HCEC 1CT (cell line): ENCODE measurements at regions not wholly inside any gene's neighbourhood (a gene's known extent, or its start where the extent isn't known, plus 50 kb on each side); places are given as distances from the start of the nearest gene placed in this dataset.
A peak's percentile ranks its signal among the peaks of the same experiment; 100 is the strongest.
"Not testable (repeated sequence)": the region's sequence is repeated elsewhere in the genome, so short reads cannot be mapped to it uniquely, and the experiment has no call there.

Experiments used
- DNase-seq: peaks from one replicate; pipeline ENCODE4 v3.0.0-alpha.2; 2017

- DNase-seq = no peak
Observed at GRCh38 chr9:18037981-18038380, 436.0 kb upstream of the ADAMTSL1 start.

- DNase-seq = no peak
Observed at GRCh38 chr9:18040327-18040726, 433.6 kb upstream of the ADAMTSL1 start.

- no peak for DNase-seq
Observed at GRCh38 chr9:18043978-18044377, 430.0 kb upstream of the ADAMTSL1 start.

GRCh38 chr9:18045326-18045725 is 428.6 kb upstream of the ADAMTSL1 start:
- no peak for DNase-seq

GRCh38 chr9:18046068-18046467 is 427.9 kb upstream of the ADAMTSL1 start:
- DNase-seq = no peak

GRCh38 chr9:18051638-18052037 is 422.3 kb upstream of the ADAMTSL1 start:
- DNase-seq = no peak

GRCh38 chr9:18052060-18052459 is 421.9 kb upstream of the ADAMTSL1 start:
- no peak for DNase-seq

- DNase-seq = no peak
Observed at GRCh38 chr9:18056269-18056992, 417.5 kb upstream of the ADAMTSL1 start.

GRCh38 chr9:18056993-18057369 is 417.0 kb upstream of the ADAMTSL1 start:
- DNase-seq = no peak

GRCh38 chr9:18058564-18059442 is 415.1 kb upstream of the ADAMTSL1 start:
- DNase-seq = no peak

GRCh38 chr9:18059447-18059846 is 414.5 kb upstream of the ADAMTSL1 start:
- no peak for DNase-seq

GRCh38 chr9:18060269-18060934 is 413.6 kb upstream of the ADAMTSL1 start:
- DNase-seq = no peak

GRCh38 chr9:18061332-18061731 is 412.6 kb upstream of the ADAMTSL1 start:
- DNase-seq = no peak

- DNase-seq = peak; percentile 72
Observed at GRCh38 chr9:18061856-18062255, 412.1 kb upstream of the ADAMTSL1 start.

- DNase-seq = no peak
Observed at GRCh38 chr9:18063856-18064390, 410.0 kb upstream of the ADAMTSL1 start.

- not testable (repeated sequence) for DNase-seq
Observed at GRCh38 chr9:18066608-18067007, 407.3 kb upstream of the ADAMTSL1 start.

GRCh38 chr9:18067548-18068120 is 406.3 kb upstream of the ADAMTSL1 start:
- no peak for DNase-seq

GRCh38 chr9:18068900-18069299 is 405.1 kb upstream of the ADAMTSL1 start:
- peak; percentile 18 for DNase-seq

- peak; percentile 52 for DNase-seq
Observed at GRCh38 chr9:18071651-18072060, 402.3 kb upstream of the ADAMTSL1 start.

- DNase-seq = no peak
Observed at GRCh38 chr9:18073002-18073401, 401.0 kb upstream of the ADAMTSL1 start.

GRCh38 chr9:18074041-18074440 is 399.9 kb upstream of the ADAMTSL1 start:
- DNase-seq = peak; percentile 27

GRCh38 chr9:18075253-18075952 is 398.6 kb upstream of the ADAMTSL1 start:
- DNase-seq = no peak
